ENCODE measurements at regions not wholly inside any gene's neighbourhood (a gene's known extent, or its start where the extent isn't known, plus 50 kb on each side); places are given as distances from the start of the nearest gene placed in this dataset.

DNA sequence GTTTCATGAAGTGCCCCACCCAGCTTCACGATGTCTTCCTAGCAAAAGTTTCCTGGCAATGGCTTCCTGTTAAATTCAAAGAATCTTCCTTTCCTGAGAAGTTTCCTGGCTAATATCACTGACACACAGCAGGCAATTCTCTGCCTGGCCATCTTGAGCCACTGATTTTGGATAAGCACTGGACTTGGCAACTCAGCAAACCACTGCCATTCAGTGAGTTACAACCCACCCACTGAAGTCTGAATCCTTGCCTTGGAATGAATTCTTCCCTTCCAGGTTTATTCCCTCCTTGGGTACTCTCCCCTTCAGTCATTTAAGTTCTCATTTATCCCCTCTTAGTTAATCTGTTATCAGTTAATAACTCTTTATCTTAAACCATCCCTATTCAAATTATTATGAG is 426.0 kb downstream of the MBD2 start:
- Histone ChIP-seq H3K4me1 (ENCODE audit: control insufficient read depth in 1 of 2, insufficient read depth in 1 of 2, low read depth in 1 of 2, low read length in 1 of 2) (no peaks in the 10 kb centered on the region), H3K9me3 (no peaks in the 10 kb centered on the region), H3K4me3 (ENCODE audit: low read depth in 1 of 2, low read length in 1 of 2) (no peak overlapping the region), H3K36me3 (no peaks in the 10 kb centered on the region), H3K27me3 (no peaks in the 10 kb centered on the region), H3K27ac (no peak overlapping the region)
- TF ChIP-seq, protein P1, sequence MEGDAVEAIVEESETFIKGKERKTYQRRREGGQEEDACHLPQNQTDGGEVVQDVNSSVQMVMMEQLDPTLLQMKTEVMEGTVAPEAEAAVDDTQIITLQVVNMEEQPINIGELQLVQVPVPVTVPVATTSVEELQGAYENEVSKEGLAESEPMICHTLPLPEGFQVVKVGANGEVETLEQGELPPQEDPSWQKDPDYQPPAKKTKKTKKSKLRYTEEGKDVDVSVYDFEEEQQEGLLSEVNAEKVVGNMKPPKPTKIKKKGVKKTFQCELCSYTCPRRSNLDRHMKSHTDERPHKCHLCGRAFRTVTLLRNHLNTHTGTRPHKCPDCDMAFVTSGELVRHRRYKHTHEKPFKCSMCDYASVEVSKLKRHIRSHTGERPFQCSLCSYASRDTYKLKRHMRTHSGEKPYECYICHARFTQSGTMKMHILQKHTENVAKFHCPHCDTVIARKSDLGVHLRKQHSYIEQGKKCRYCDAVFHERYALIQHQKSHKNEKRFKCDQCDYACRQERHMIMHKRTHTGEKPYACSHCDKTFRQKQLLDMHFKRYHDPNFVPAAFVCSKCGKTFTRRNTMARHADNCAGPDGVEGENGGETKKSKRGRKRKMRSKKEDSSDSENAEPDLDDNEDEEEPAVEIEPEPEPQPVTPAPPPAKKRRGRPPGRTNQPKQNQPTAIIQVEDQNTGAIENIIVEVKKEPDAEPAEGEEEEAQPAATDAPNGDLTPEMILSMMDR (IDR thresholded peaks at IDR 0.05): no peak

DNA sequence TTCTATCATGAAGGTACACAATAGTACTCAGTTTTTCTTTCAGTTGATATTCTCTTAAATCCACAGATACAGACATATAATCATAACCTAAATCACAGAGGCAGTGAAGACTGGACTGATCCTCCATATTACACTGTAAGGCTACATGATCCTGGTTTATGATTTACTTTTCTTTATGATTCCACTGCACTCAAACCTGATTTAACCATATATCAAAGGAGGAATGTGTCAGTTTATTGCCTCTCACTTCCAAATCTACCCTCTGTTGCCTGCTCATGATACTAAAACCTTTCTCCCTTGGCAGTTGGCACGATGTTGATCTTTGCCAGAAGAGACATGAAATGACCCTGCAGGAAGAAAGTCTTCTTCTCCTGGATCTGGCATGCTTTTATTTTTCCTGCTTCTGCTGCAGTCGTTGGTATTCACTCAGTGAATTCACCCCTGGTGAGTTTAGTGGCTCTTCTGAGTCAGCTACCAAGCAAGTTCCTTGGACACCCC is 426.4 kb downstream of the MBD2 start:
- Histone ChIP-seq H3K9me3 (no peaks in the 10 kb centered on the region), H3K4me1 (ENCODE audit: control insufficient read depth in 1 of 2, insufficient read depth in 1 of 2, low read depth in 1 of 2, low read length in 1 of 2) (no peaks in the 10 kb centered on the region), H3K36me3 (no peaks in the 10 kb centered on the region), H3K27me3 (no peaks in the 10 kb centered on the region), H3K27ac (no peak overlapping the region), H3K4me3 (ENCODE audit: low read depth in 1 of 2, low read length in 1 of 2) (no peak overlapping the region)
- TF ChIP-seq, protein P1 (IDR thresholded peaks at IDR 0.05): no peak

DNA sequence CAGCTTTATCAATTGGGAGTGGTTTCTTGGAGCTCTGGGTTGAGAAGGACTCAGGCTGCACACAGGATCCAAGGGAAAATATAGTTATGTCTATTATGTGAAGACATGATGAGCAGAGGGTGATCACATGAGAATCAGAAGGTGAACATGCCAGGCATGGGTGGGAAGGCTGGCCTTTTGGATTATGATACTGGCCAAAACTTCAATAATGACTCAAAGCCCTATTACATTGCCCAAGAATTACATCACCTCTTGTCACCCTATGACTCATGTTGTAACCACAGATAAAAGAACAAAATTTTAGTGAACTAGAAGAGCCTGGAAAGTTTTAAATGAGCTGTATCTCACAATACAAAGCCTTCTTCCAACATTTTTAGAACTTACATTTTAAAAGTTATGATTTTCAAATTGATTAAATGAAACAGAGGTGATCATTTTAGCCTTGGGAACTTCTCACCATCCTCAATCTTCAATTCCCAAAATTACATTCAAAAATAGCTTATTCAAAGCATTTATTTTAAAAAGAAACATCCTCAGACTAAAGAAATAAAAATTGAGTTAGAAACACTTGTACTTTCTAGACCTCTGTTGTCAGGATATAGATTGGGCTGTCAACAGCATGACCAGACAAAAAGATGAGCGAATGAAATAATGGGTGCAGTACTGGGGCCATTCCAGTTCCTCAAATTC is 428.3 kb downstream of the MBD2 start:
- Histone ChIP-seq H3K27me3 (no peaks in the 10 kb centered on the region), H3K27ac (no peak overlapping the region), H3K36me3 (no peaks in the 10 kb centered on the region), H3K4me3 (ENCODE audit: low read depth in 1 of 2, low read length in 1 of 2) (no peak overlapping the region), H3K4me1 (ENCODE audit: control insufficient read depth in 1 of 2, insufficient read depth in 1 of 2, low read depth in 1 of 2, low read length in 1 of 2) (no peaks in the 10 kb centered on the region), H3K9me3 (no peaks in the 10 kb centered on the region)
- TF ChIP-seq, protein P1 (IDR thresholded peaks at IDR 0.05): no peak

DNA sequence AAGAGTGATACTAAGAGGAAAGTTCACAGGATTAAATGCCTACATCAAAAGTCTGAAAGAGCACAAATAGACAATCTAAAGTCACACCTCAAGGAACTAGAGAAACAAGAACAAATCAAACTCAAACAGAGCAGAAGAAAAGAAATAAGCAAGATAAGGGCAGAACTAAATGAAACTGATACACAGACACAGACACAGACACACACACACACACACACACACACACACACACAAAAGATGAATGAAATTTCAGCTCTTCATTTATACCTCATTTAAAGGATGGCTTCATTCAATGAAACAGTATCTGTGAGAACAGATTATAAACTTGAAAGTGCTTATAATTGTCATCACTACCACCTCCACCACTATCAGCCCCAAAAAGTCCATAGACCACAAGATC is 428.9 kb downstream of the MBD2 start:
- H3K27ac ChIP-seq: no peak overlapping the region
- TF ChIP-seq, protein P1 (IDR thresholded peaks at IDR 0.05): no peak
- H3K4me1 ChIP-seq (ENCODE audit: control insufficient read depth in 1 of 2, insufficient read depth in 1 of 2, low read depth in 1 of 2, low read length in 1 of 2): no peaks in the 10 kb centered on the region
- no peaks in the 10 kb centered on the region for H3K27me3 ChIP-seq
- H3K4me3 ChIP-seq (ENCODE audit: low read depth in 1 of 2, low read length in 1 of 2): no peak overlapping the region
- no peaks in the 10 kb centered on the region for H3K9me3 ChIP-seq
- no peaks in the 10 kb centered on the region for H3K36me3 ChIP-seq

DNA sequence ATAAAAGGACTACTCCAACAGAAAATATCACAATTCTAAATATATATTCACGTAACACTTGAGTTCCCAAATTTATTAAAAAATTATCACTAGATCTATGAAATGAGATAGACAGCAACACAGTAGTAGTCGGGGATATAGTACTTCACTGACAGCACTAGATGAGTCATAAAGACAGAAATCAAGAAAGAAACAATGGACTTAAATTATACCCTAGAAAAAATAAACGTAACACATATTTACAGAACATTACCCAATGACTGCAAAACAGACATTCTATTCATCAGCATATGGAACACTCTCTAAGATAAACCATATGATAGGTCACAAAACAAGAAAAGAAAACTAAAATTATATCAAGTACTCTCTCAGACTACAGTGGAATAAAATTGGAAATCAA is 429.4 kb downstream of the MBD2 start:
- Histone ChIP-seq H3K4me3 (ENCODE audit: low read depth in 1 of 2, low read length in 1 of 2) (no peak overlapping the region), H3K9me3 (no peaks in the 10 kb centered on the region), H3K27me3 (no peaks in the 10 kb centered on the region), H3K4me1 (ENCODE audit: control insufficient read depth in 1 of 2, insufficient read depth in 1 of 2, low read depth in 1 of 2, low read length in 1 of 2) (no peaks in the 10 kb centered on the region), H3K36me3 (no peaks in the 10 kb centered on the region), H3K27ac (no peak overlapping the region)
- TF ChIP-seq, protein P1 (IDR thresholded peaks at IDR 0.05): no peak
